ENCODE measurements at regions not wholly inside any gene's neighbourhood (a gene's known extent, or its start where the extent isn't known, plus 50 kb on each side); places are given as distances from the start of the nearest gene placed in this dataset.

GRCh38 chr12:76220980-76221379 is 127.2 kb downstream of the BBS10 start:
- no peak overlapping the region for H2AFZ ChIP-seq (replicated peaks; ENCODE audit: low read length, poor library complexity)
- no CpG with 5 or more reads among the region's 1 CpG for WGBS, 2 experiments (ENCODE audit: extremely low coverage in 2 of 2, insufficient read length in 1 of 2)
- no peaks in the 10 kb centered on the region for H3K27me3 ChIP-seq (ENCODE audit: control insufficient read depth, insufficient read depth, low read length)
- H3K9ac ChIP-seq (ENCODE audit: low read depth, low read length): no peak overlapping the region
- H4K20me1 ChIP-seq (ENCODE audit: insufficient read depth, low read length): peaks cover 1% of the 10 kb centered on the region; the same call in 1 of the 2 replicates
- no peak overlapping the region for H2BK120ac ChIP-seq (ENCODE audit: low read depth, low read length)
- H2BK20ac ChIP-seq (ENCODE audit: low read depth, low read length): no peak overlapping the region
- no peak overlapping the region for H2BK15ac ChIP-seq (ENCODE audit: low read depth, low read length)
- no peak overlapping the region for H3K14ac ChIP-seq (replicated peaks; ENCODE audit: low read depth, low read length)
- no peak overlapping the region for H4K8ac ChIP-seq (ENCODE audit: low read depth in 2 of 2, low read length in 2 of 2)
- intact Hi-C loops (cut with micrococcal nuclease): no loop called here
- H3K4me2 ChIP-seq (ENCODE audit: low read depth, low read length): no peak overlapping the region
- H2BK5ac ChIP-seq (ENCODE audit: low read depth, low read length, poor library complexity, severe bottlenecking): no peak overlapping the region
- H4K5ac ChIP-seq (ENCODE audit: low read depth, low read length): no peak overlapping the region
- H3K36me3 ChIP-seq (ENCODE audit: control insufficient read depth, insufficient read depth, low read length): no peaks in the 10 kb centered on the region
- peaks cover under 1% of the 10 kb centered on the region; the same call in 1 of the 2 replicates for H3K4me1 ChIP-seq (ENCODE audit: control insufficient read depth, insufficient read depth, low read length)
- no peak overlapping the region for H3K18ac ChIP-seq (ENCODE audit: low read depth, low read length)
- no peak for DNase-seq
- no peak overlapping the region for H3K27ac ChIP-seq (ENCODE audit: insufficient read depth, low read length)
- in situ Hi-C loops (cut with MboI; ENCODE audit: low sequenced_read_pairs): no loop called here
- H2AK5ac ChIP-seq (ENCODE audit: low read depth, low read length): no peak overlapping the region
- no peak overlapping the region for H3K56ac ChIP-seq (ENCODE audit: extremely low read depth, insufficient read depth, low read length)
- H3K4ac ChIP-seq (ENCODE audit: low read depth, low read length): no peak overlapping the region
- ChIA-PET POLR2A (ENCODE audit: unreplicated experiment) (no interaction called here), CTCF (interaction anchor here (0.6 kb wide), 1 partner anchor 798 kb away, joined by 3 read pairs; no protein-coding TSS in a partner anchor)
- H3K4me3 ChIP-seq (ENCODE audit: insufficient read depth, low read depth, low read length): no peak overlapping the region
- no peak overlapping the region for H4K91ac ChIP-seq (ENCODE audit: insufficient read depth, low read depth, low read length)
- H2AK9ac ChIP-seq (replicated peaks; ENCODE audit: low read depth, low read length, poor library complexity): no peak overlapping the region
- TF ChIP-seq RAD21 (IDR thresholded peaks at IDR 0.05; ENCODE audit: low read length) (no peak), ELK1 (IDR thresholded peaks at IDR 0.05; ENCODE audit: borderline replicate concordance, low read depth, low read length) (no peak), CHD1 (IDR thresholded peaks at IDR 0.05; ENCODE audit: low read depth, low read length) (no peak), FOS (IDR thresholded peaks at IDR 0.05; ENCODE audit: low read depth, low read length) (no peak), POLR2A (IDR thresholded peaks at IDR 0.05; ENCODE audit: low read depth, low read length) (no peak), SMC3 (IDR thresholded peaks at IDR 0.05; ENCODE audit: low read depth, low read length) (no peak), CTCF (conservative IDR thresholded peaks at IDR 0.05; ENCODE audit: low read depth, low read length) (no peak)
- no peaks in the 10 kb centered on the region for H3K9me1 ChIP-seq (ENCODE audit: insufficient read depth, low read length)
- no peak overlapping the region for H3K23ac ChIP-seq (ENCODE audit: low read depth, low read length)
- no peaks in the 10 kb centered on the region for H3K79me1 ChIP-seq (ENCODE audit: low read depth in 1 of 2, low read length in 2 of 2)
- H3K9me3 ChIP-seq (ENCODE audit: control insufficient read depth, insufficient read depth, low read length): no peaks in the 10 kb centered on the region
- no peak for ATAC-seq (ENCODE audit: low read depth)
- dilution Hi-C loops (cut with HindIII; ENCODE audit: low sequenced_read_pairs, unreplicated experiment): no loop called here
- BruUV-seq (replicated peaks): no TSS peak
